HEK293 (cell line): ENCODE measurements at regions not wholly inside any gene's neighbourhood (a gene's known extent, or its start where the extent isn't known, plus 50 kb on each side); places are given as distances from the start of the nearest gene placed in this dataset.

Experiments
- SETDB1 ChIP-seq: IDR thresholded peaks from one replicate; pipeline ENCODE4 v1.6.1; 2017; ENCODE audit warnings: mild to moderate bottlenecking, low read length, moderate library complexity, mixed read lengths; ENCODE audit not compliant: insufficient read length
- ZBTB1 ChIP-seq: fragments of 450-650 bp; formaldehyde crosslinking; IDR thresholded peaks from 2 replicates; pipeline ENCODE4 v1.5.1; 2016; ENCODE audit warnings: missing biosample characterization, missing genetic modification characterization
- ZNF114 ChIP-seq: fragments of 450-650 bp; formaldehyde crosslinking; IDR thresholded peaks from 2 replicates; pipeline ENCODE4 v1.5.0; 2017; ENCODE audit warnings: missing biosample characterization, missing genetic modification characterization
- ZNF146 ChIP-seq: fragments of 450-650 bp; formaldehyde crosslinking; IDR thresholded peaks from 2 replicates; pipeline ENCODE4 v1.5.1; 2016; ENCODE audit warnings: missing biosample characterization, missing genetic modification characterization
- ZNF274 ChIP-seq, 2 experiments: fragments of 200-500 bp in 1 of 2; fragments of 450-650 bp in 1 of 2; sonication (Bioruptor generic) in 1 of 2; formaldehyde crosslinking in 1 of 2; IDR thresholded peaks; 2 replicates each; pipeline versions ENCODE4 v1.5.1 to v1.6.1; 2014 to 2016; ENCODE audit warnings: borderline replicate concordance in 1 of 2, inconsistent platforms in 1 of 2, low read length in 1 of 2, missing biosample characterization in 1 of 2, missing genetic modification characterization in 1 of 2
- ZNF677 ChIP-seq: fragments of 450-650 bp; IDR thresholded peaks from 2 replicates; pipeline ENCODE4 v1.5.0; 2018; ENCODE audit warnings: missing biosample characterization, mild to moderate bottlenecking, missing genetic modification characterization, moderate library complexity
- TF ChIP-seq, protein P1 (sequence below): fragments of 450-650 bp; formaldehyde crosslinking; IDR thresholded peaks from 2 replicates; pipeline ENCODE4 v1.5.1; 2016; ENCODE audit warnings: missing biosample characterization, missing genetic modification characterization
- TF ChIP-seq, protein P2 (sequence below): fragments of 450-650 bp; formaldehyde crosslinking; IDR thresholded peaks from 2 replicates; pipeline ENCODE4 v1.5.1; 2016; ENCODE audit warnings: missing biosample characterization, missing genetic modification characterization
- TF ChIP-seq, protein P3 (sequence below): fragments of 450-650 bp; formaldehyde crosslinking; IDR thresholded peaks from 2 replicates; pipeline ENCODE4 v1.5.1; 2016; ENCODE audit warnings: missing biosample characterization, missing genetic modification characterization, low read depth
- TF ChIP-seq, protein P4 (sequence below): fragments of 450-650 bp; formaldehyde crosslinking; IDR thresholded peaks from 2 replicates; pipeline ENCODE4 v1.5.1; 2016; ENCODE audit warnings: missing biosample characterization, missing genetic modification characterization
- TF ChIP-seq, protein P5 (sequence below): fragments of 450-650 bp; formaldehyde crosslinking; IDR thresholded peaks from 2 replicates; pipeline ENCODE4 v1.5.1; 2016; ENCODE audit warnings: missing biosample characterization, missing genetic modification characterization
- TF ChIP-seq, protein P6 (sequence below): fragments of 450-650 bp; formaldehyde crosslinking; IDR thresholded peaks from 2 replicates; pipeline ENCODE4 v1.5.1; 2016; ENCODE audit warnings: missing biosample characterization, missing genetic modification characterization
- TF ChIP-seq, protein P7 (sequence below): fragments of 450-650 bp; formaldehyde crosslinking; IDR thresholded peaks from 2 replicates; pipeline ENCODE4 v1.5.1; 2016; ENCODE audit warnings: missing biosample characterization, missing genetic modification characterization

DNA sequence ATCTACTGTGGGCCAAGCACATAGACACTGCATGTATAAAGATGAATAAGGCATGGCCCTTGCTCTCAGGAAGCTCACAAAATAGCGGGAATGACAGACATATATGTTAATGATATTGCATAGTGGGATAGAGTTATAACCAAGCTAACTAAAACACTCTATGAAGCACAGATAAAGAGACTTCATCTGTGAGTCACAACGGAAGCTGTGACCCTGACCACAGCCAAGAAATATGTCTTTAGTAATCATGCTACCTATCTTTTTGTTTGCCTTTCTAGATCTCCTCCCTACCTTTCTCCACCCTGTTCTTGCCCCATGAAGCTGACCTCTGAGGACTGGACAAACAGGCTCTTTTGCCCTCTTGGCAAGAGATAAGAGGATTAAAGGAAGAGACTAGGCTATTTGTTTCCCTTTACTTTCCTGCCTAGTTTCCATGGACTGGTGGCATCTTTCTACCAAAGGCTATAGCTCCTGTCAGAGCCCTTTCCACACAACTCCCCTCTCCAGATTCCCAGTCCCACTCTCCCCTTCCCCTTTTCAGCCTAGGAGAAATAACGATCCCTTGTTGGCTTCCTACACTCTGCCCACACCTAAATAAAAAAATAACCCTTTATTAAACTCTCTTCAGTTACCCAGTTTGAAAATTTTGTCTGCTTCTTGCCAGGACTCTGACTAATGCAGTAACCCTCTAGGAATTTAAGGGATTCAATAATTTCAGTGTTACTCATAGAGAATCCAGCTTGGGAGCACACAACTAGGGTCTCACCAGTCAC lies 504.9 kb upstream of the MARCKS start:
- no peak for TF ChIP-seq ZNF114
- TF ChIP-seq, protein P1, sequence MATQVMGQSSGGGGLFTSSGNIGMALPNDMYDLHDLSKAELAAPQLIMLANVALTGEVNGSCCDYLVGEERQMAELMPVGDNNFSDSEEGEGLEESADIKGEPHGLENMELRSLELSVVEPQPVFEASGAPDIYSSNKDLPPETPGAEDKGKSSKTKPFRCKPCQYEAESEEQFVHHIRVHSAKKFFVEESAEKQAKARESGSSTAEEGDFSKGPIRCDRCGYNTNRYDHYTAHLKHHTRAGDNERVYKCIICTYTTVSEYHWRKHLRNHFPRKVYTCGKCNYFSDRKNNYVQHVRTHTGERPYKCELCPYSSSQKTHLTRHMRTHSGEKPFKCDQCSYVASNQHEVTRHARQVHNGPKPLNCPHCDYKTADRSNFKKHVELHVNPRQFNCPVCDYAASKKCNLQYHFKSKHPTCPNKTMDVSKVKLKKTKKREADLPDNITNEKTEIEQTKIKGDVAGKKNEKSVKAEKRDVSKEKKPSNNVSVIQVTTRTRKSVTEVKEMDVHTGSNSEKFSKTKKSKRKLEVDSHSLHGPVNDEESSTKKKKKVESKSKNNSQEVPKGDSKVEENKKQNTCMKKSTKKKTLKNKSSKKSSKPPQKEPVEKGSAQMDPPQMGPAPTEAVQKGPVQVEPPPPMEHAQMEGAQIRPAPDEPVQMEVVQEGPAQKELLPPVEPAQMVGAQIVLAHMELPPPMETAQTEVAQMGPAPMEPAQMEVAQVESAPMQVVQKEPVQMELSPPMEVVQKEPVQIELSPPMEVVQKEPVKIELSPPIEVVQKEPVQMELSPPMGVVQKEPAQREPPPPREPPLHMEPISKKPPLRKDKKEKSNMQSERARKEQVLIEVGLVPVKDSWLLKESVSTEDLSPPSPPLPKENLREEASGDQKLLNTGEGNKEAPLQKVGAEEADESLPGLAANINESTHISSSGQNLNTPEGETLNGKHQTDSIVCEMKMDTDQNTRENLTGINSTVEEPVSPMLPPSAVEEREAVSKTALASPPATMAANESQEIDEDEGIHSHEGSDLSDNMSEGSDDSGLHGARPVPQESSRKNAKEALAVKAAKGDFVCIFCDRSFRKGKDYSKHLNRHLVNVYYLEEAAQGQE, result no peak
- TF ChIP-seq, protein P2, sequence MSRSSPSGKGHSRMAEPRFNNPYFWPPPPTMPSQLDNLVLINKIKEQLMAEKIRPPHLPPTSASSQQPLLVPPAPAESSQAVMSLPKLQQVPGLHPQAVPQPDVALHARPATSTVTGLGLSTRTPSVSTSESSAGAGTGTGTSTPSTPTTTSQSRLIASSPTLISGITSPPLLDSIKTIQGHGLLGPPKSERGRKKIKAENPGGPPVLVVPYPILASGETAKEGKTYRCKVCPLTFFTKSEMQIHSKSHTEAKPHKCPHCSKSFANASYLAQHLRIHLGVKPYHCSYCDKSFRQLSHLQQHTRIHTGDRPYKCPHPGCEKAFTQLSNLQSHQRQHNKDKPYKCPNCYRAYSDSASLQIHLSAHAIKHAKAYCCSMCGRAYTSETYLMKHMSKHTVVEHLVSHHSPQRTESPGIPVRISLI (tag by site-specific recombination), result no peak
- TF ChIP-seq, protein P3, sequence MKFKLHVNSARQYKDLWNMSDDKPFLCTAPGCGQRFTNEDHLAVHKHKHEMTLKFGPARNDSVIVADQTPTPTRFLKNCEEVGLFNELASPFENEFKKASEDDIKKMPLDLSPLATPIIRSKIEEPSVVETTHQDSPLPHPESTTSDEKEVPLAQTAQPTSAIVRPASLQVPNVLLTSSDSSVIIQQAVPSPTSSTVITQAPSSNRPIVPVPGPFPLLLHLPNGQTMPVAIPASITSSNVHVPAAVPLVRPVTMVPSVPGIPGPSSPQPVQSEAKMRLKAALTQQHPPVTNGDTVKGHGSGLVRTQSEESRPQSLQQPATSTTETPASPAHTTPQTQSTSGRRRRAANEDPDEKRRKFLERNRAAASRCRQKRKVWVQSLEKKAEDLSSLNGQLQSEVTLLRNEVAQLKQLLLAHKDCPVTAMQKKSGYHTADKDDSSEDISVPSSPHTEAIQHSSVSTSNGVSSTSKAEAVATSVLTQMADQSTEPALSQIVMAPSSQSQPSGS (tag by site-specific recombination), result no peak
- TF ChIP-seq ZNF146 (tag by site-specific recombination), result no peak
- TF ChIP-seq, protein P4, sequence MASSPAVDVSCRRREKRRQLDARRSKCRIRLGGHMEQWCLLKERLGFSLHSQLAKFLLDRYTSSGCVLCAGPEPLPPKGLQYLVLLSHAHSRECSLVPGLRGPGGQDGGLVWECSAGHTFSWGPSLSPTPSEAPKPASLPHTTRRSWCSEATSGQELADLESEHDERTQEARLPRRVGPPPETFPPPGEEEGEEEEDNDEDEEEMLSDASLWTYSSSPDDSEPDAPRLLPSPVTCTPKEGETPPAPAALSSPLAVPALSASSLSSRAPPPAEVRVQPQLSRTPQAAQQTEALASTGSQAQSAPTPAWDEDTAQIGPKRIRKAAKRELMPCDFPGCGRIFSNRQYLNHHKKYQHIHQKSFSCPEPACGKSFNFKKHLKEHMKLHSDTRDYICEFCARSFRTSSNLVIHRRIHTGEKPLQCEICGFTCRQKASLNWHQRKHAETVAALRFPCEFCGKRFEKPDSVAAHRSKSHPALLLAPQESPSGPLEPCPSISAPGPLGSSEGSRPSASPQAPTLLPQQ (tag by site-specific recombination), result no peak
- TF ChIP-seq ZNF274 (IDR thresholded peaks at IDR 0.05; ENCODE audit: low read length), result no peak
- TF ChIP-seq ZNF274 (tag by site-specific recombination; IDR thresholded peaks at IDR 0.05; ENCODE audit: borderline replicate concordance), result no peak
- no peak for TF ChIP-seq ZNF677
- TF ChIP-seq, protein P5, sequence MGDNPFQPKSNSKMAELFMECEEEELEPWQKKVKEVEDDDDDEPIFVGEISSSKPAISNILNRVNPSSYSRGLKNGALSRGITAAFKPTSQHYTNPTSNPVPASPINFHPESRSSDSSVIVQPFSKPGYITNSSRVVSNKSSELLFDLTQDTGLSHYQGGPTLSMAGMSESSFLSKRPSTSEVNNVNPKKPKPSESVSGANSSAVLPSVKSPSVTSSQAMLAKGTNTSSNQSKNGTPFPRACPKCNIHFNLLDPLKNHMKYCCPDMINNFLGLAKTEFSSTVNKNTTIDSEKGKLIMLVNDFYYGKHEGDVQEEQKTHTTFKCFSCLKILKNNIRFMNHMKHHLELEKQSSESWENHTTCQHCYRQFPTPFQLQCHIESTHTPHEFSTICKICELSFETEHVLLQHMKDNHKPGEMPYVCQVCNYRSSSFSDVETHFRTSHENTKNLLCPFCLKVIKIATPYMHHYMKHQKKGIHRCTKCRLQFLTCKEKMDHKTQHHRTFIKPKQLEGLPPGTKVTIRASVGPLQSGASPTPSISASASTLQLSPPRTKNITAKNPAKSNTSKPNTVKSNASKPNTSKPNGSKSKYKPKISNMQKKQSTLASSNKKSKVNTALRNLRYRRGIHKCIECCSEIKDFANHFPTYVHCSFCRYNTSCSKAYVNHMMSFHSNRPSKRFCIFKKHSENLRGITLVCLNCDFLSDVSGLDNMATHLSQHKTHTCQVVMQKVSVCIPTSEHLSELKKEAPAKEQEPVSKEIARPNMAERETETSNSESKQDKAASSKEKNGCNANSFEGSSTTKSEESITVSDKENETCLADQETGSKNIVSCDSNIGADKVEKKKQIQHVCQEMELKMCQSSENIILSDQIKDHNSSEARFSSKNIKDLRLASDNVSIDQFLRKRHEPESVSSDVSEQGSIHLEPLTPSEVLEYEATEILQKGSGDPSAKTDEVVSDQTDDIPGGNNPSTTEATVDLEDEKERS (tag by site-specific recombination), result no peak
- no peak for TF ChIP-seq SETDB1
- TF ChIP-seq, protein P6, sequence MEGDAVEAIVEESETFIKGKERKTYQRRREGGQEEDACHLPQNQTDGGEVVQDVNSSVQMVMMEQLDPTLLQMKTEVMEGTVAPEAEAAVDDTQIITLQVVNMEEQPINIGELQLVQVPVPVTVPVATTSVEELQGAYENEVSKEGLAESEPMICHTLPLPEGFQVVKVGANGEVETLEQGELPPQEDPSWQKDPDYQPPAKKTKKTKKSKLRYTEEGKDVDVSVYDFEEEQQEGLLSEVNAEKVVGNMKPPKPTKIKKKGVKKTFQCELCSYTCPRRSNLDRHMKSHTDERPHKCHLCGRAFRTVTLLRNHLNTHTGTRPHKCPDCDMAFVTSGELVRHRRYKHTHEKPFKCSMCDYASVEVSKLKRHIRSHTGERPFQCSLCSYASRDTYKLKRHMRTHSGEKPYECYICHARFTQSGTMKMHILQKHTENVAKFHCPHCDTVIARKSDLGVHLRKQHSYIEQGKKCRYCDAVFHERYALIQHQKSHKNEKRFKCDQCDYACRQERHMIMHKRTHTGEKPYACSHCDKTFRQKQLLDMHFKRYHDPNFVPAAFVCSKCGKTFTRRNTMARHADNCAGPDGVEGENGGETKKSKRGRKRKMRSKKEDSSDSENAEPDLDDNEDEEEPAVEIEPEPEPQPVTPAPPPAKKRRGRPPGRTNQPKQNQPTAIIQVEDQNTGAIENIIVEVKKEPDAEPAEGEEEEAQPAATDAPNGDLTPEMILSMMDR (tag by site-specific recombination), result no peak
- no peak for TF ChIP-seq ZBTB1
- TF ChIP-seq, protein P7, sequence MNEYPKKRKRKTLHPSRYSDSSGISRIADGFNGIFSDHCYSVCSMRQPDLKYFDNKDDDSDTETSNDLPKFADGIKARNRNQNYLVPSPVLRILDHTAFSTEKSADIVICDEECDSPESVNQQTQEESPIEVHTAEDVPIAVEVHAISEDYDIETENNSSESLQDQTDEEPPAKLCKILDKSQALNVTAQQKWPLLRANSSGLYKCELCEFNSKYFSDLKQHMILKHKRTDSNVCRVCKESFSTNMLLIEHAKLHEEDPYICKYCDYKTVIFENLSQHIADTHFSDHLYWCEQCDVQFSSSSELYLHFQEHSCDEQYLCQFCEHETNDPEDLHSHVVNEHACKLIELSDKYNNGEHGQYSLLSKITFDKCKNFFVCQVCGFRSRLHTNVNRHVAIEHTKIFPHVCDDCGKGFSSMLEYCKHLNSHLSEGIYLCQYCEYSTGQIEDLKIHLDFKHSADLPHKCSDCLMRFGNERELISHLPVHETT, result no peak
